DOHH2 (cell line): ENCODE measurements at regions not wholly inside any gene's neighbourhood (a gene's known extent, or its start where the extent isn't known, plus 50 kb on each side); places are given as distances from the start of the nearest gene placed in this dataset.

Source experiments
- EZH2phosphoT487 ChIP-seq: fragments of 200-600 bp; sonication (generic); IDR thresholded peaks from 2 replicates; pipeline ENCODE4 v1.6.1; 2017; ENCODE audit warnings: borderline replicate concordance, mild to moderate bottlenecking, antibody characterized with exemption, low read length, moderate library complexity, mixed read lengths
- TF ChIP-seq, protein P1 (sequence below): fragments of 200-600 bp; sonication (generic); IDR thresholded peaks from one replicate; pipeline ENCODE4 v1.5.1; 2014; ENCODE audit warnings: antibody characterized with exemption, mild to moderate bottlenecking, low read depth, low read length; ENCODE audit not compliant: poor library complexity, severe bottlenecking

DNA sequence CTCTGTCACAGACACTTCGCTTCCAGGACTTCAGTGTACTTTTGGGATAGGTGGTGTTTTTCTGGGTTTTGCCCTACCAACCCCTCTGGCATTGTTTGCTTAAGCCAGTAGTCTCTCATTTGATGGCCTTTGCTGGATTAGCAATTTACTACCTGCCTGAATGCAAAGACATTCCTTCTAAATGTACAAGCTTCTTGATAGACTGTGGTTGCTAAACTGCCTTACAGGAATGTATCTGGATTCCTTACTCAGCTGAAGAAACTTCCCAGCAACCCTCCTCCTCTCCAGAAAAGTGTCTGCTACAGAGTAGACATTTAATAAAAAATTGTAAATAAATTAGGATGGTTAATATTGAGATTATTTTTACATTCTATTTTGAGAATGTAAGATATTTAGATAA is 1916.7 kb downstream of the EFNA5 start:
- TF ChIP-seq, protein P1, sequence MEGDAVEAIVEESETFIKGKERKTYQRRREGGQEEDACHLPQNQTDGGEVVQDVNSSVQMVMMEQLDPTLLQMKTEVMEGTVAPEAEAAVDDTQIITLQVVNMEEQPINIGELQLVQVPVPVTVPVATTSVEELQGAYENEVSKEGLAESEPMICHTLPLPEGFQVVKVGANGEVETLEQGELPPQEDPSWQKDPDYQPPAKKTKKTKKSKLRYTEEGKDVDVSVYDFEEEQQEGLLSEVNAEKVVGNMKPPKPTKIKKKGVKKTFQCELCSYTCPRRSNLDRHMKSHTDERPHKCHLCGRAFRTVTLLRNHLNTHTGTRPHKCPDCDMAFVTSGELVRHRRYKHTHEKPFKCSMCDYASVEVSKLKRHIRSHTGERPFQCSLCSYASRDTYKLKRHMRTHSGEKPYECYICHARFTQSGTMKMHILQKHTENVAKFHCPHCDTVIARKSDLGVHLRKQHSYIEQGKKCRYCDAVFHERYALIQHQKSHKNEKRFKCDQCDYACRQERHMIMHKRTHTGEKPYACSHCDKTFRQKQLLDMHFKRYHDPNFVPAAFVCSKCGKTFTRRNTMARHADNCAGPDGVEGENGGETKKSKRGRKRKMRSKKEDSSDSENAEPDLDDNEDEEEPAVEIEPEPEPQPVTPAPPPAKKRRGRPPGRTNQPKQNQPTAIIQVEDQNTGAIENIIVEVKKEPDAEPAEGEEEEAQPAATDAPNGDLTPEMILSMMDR = no peak
- TF ChIP-seq EZH2phosphoT487 = no peak
